Pons (tissue), 1 donor: ENCODE measurements at regions not wholly inside any gene's neighbourhood (a gene's known extent, or its start where the extent isn't known, plus 50 kb on each side); places are given as distances from the start of the nearest gene placed in this dataset.
A peak's percentile ranks its signal among the peaks of the same experiment; 100 is the strongest.
"Not testable (repeated sequence)": the region's sequence is repeated elsewhere in the genome, so short reads cannot be mapped to it uniquely, and the experiment has no call there.

Experiments
- DNase-seq: peaks from one replicate; pipeline ENCODE4 v3.0.0-alpha.2; 2016; ENCODE audit warnings: low spot score

DNA sequence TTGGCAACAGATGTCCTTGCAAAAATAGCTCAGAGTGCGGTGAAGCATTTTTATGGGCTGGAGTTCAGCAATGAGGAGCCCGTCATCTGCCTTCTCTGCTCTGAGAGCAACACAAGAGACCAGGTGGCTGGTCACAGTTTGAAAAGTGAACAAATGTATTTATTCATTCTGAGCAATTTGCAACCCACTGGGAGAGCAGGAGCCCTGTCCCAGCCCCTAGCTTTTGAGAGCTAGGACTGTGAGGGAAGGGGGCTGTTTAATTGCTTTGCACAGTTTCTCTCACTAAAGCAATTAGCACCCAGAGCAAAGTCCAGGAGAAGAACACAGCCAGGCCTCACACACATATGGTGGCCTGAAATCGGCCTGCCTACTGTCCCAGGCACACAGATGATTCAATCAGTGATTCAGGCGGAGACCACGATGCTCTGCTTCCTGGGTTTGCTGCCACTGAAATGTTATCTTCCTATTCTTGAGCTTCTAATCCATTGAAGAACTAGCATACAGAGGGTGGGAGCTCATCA lies 646.1 kb upstream of the ACVR2A start:
- DNase-seq, result peak; percentile 22

GRCh38 chr2:147197754-147198483 lies 646.9 kb upstream of the ACVR2A start:
- no peak for DNase-seq

- DNase-seq, result no peak
Observed at GRCh38 chr2:147182260-147182659, 662.6 kb upstream of the ACVR2A start.

- DNase-seq, result no peak
Observed at GRCh38 chr2:147181351-147182029, 663.3 kb upstream of the ACVR2A start.

DNA sequence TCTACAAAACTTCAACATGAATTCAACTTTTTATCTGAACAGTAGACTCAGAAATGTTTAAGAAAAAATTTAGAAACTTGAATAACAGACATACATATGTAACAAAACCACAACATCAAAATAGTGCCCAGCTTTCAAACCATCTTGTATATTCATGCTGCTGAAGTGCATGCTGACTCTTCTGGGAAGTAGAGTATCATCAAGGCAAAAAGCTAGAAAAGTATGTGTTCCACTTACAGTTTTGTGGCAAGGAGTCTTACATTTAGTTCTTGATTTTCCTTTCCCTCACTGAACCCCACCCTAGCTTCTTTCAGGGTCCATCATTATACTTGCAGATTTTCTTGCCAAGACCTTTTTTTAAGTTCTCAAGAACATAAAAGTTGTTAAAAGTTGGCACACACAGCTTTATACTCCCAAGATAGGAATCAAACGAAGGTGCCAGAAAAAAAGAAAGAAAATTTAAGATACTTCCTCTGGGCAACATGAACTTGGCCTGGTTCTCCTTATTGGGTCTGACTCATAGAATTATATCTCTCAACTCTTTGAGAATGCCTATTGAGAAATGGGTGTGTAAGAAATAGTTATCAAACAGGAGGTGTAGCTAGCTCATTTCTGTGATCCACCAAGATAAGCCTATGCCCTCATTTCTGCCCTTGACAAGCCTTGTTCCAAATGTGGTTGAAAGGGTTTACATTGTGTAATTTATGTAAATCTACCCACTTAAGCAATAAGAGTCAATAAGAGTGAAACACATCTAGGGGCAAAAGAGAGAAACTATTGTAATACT lies 667.6 kb upstream of the ACVR2A start:
- DNase-seq, result no peak

DNA sequence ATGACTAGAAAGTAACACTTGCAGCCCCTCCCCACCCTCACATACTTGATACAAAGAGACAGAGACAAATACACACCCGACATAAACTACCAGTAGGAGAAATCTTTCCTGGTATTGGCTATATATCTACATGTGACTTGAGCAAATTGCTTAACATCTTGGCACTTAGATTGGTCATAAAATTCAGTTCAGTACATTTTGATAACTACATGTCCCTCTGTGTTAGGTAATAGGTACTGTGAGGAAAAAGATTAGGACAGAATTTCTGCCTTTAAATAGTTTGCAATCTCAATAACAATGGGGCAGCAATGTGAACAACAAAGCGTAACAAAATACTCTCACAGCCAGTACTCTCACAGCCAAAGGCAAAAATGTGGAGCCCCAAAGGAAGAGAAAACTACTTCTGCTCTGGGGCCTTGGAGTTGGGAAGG lies 670.0 kb upstream of the ACVR2A start:
- no peak for DNase-seq

- no peak for DNase-seq
Observed at GRCh38 chr2:147173798-147174197, 671.0 kb upstream of the ACVR2A start.

GRCh38 chr2:147173189-147173581 lies 671.6 kb upstream of the ACVR2A start:
- DNase-seq, result no peak

DNA sequence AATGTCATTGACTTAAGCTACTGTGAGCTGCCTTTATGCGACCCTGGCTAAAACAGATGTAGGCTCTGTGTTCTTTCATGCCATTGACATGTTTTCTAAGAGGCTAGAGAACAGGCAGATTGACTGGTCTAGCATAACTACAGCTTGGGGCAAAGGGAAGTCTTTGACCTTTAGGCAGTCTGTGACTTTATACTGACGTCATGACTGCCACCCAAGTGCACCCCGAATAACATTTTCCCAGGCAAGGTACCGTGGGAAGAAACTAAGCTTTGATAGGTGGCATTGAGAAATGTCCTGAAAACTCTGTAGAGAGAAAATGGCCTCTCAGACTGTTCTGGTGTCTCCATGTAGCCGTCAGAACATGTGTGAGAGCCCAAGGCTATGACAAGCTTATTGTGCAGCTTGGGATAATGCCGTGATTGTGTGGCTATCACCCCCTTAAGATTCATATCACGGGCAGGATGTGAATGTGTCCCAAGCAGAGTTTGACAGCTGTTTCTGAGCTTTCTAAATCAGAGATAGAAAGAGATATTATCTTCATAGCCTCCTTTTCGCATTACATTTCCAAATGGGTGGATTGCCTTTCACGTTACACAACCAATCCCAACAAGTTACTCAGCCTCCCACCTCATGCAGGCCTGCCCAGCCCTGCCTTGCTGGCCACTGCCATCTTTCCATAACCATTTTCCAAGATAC lies 672.2 kb upstream of the ACVR2A start:
- peak; percentile 67 for DNase-seq

GRCh38 chr2:147171941-147172340 lies 672.9 kb upstream of the ACVR2A start:
- no peak for DNase-seq

- DNase-seq, result no peak
Observed at GRCh38 chr2:147170932-147171331, 673.9 kb upstream of the ACVR2A start.

GRCh38 chr2:147165697-147166382 lies 679.0 kb upstream of the ACVR2A start:
- no peak for DNase-seq

GRCh38 chr2:147164563-147164962 lies 680.3 kb upstream of the ACVR2A start:
- no peak for DNase-seq

DNA sequence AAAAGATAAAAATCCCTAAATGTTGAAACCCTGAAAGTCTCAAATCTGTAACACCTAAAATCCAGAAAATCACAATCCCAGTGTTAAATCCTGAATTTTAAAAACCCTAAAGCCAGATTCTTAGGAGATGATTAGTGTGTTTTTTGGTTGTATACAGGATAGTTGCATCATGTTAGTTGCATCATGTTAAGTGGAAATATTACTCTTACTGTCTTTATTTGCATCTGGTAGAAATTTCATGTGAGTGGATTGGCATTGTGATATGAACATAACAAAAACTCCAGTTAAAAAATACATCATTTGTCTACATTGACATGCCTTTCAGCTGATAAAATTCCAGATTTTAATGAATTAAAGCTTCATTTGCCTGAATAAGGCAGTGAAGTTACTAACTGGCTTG lies 683.1 kb upstream of the ACVR2A start:
- DNase-seq, result no peak

GRCh38 chr2:147156970-147157369 lies 687.9 kb upstream of the ACVR2A start:
- no peak for DNase-seq

DNA sequence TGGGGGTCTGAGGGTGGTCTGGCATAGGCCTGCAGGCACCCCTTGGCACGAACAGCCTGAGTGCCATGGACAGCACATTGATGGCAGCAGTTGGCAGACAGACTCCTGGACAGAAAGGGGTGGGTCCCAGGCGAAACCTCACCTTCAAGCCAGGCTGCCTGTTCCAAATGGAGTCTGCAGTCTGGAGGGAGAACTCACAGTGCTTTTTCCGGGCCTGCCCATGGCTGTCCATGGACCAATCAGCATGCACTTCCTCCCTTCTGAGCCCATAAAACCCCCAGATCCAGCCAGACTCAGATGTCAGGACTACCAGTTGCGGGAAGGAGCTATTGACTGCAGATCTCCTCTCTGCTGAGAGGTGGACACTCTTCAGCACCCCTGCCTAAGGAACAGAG lies 694.6 kb upstream of the ACVR2A start:
- no peak for DNase-seq

- no peak for DNase-seq
Observed at GRCh38 chr2:147149575-147150240, 695.1 kb upstream of the ACVR2A start.

GRCh38 chr2:147147802-147148201 lies 697.0 kb upstream of the ACVR2A start:
- no peak for DNase-seq

- no peak for DNase-seq
Observed at GRCh38 chr2:147141930-147142329, 702.9 kb upstream of the ACVR2A start.

DNA sequence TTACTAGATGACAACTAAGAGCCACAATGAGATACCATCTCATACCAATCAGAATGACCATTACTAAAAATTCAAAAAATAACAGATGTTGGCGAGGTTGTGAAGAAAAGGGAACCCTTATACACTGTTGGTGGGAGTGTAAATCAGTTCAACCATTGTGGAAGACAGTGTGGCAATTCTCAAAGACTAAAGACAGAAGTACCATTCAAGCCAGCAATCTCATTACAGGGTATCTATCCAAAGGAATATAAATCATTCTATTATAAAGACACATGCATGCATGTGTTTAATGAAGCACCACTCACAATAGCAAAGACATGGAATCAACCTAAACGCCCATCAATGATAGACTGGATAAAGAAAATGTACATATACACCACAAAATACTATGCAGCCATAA lies 705.1 kb upstream of the ACVR2A start:
- not testable (repeated sequence) for DNase-seq

DNA sequence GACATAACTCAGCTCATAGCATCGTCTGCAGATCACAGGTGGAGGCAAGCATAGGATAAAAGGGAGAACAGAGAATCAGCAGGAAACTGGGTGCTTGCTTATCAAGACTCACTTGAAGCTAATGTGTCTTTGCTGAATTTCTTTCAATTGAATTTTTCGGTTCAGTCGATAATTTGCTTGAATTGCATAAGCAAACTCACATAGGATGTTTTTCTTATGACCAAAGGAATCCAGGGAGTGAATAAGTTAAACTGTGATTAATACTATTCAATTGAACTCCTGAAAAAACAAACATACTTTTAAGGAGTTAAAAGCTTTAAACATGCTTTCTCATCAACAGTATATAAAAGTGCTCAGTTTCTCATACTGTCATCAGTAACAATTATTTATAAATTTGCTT lies 707.1 kb upstream of the ACVR2A start:
- no peak for DNase-seq
